ENCODE measurements at regions not wholly inside any gene's neighbourhood (a gene's known extent, or its start where the extent isn't known, plus 50 kb on each side); places are given as distances from the start of the nearest gene placed in this dataset.

GRCh38 chr4:164446516-164446915 is 307.4 kb upstream of the SMIM31 start:
- Mint-ChIP-seq H3K27ac (ENCODE audit: low read depth, unreplicated experiment) (no peak overlapping the region), H3K27me3 (ENCODE audit: insufficient read depth, unreplicated experiment) (no peaks in the 10 kb centered on the region), H3K4me3 (ENCODE audit: unreplicated experiment) (no peak overlapping the region), H3K4me1 (ENCODE audit: insufficient read depth, unreplicated experiment) (peaks cover 13% of the 10 kb centered on the region), H3K36me3 (ENCODE audit: insufficient read depth, unreplicated experiment) (no peaks in the 10 kb centered on the region), H3K9me3 (ENCODE audit: unreplicated experiment) (no peaks in the 10 kb centered on the region)
- DNase-seq (ENCODE audit: unreplicated experiment), result peak; percentile 23
- CTCF ChIA-PET, result no interaction called here
- BruUV-seq (replicated peaks), result no TSS peak
- POLR2A ChIA-PET, result no interaction called here
- intact Hi-C loops (cut with micrococcal nuclease), result no loop called here
- TF ChIP-seq CTCF (IDR thresholded peaks at IDR 0.05; ENCODE audit: unreplicated experiment), result no peak

- Mint-ChIP-seq H3K36me3 (ENCODE audit: insufficient read depth, unreplicated experiment) (no peaks in the 10 kb centered on the region), H3K9me3 (ENCODE audit: unreplicated experiment) (peaks cover 1% of the 10 kb centered on the region), H3K27ac (ENCODE audit: low read depth, unreplicated experiment) (no peak overlapping the region), H3K27me3 (ENCODE audit: insufficient read depth, unreplicated experiment) (no peaks in the 10 kb centered on the region), H3K4me3 (ENCODE audit: unreplicated experiment) (no peak overlapping the region), H3K4me1 (ENCODE audit: insufficient read depth, unreplicated experiment) (no peaks in the 10 kb centered on the region)
- ChIA-PET POLR2A (no interaction called here), CTCF (no interaction called here)
- TF ChIP-seq CTCF (IDR thresholded peaks at IDR 0.05; ENCODE audit: unreplicated experiment), result no peak
- intact Hi-C loops (cut with micrococcal nuclease), result no loop called here
- no TSS peak for BruUV-seq (replicated peaks)
- no peak for DNase-seq (ENCODE audit: unreplicated experiment)
Measured at GRCh38 chr4:164461901-164462300, 292.0 kb upstream of the SMIM31 start.

- no peak overlapping the region for H3K4me3 Mint-ChIP-seq (ENCODE audit: unreplicated experiment)
- H3K36me3 Mint-ChIP-seq (ENCODE audit: insufficient read depth, unreplicated experiment), result no peaks in the 10 kb centered on the region
- H3K9me3 Mint-ChIP-seq (ENCODE audit: unreplicated experiment), result no peaks in the 10 kb centered on the region
- H3K4me1 Mint-ChIP-seq (ENCODE audit: insufficient read depth, unreplicated experiment), result peaks cover 3% of the 10 kb centered on the region
- no peak for TF ChIP-seq CTCF (IDR thresholded peaks at IDR 0.05; ENCODE audit: unreplicated experiment)
- H3K27ac Mint-ChIP-seq (ENCODE audit: low read depth, unreplicated experiment), result no peak overlapping the region
- no peak for DNase-seq (ENCODE audit: unreplicated experiment)
- H3K27me3 Mint-ChIP-seq (ENCODE audit: insufficient read depth, unreplicated experiment), result no peaks in the 10 kb centered on the region
- intact Hi-C loops (cut with micrococcal nuclease), result no loop called here
- ChIA-PET POLR2A (no interaction called here), CTCF (no interaction called here)
- BruUV-seq (replicated peaks), result no TSS peak
Measured at GRCh38 chr4:164462471-164462870, 291.5 kb upstream of the SMIM31 start.

- Mint-ChIP-seq H3K4me3 (ENCODE audit: unreplicated experiment) (no peak overlapping the region), H3K4me1 (ENCODE audit: insufficient read depth, unreplicated experiment) (peaks cover 5% of the 10 kb centered on the region), H3K27ac (ENCODE audit: low read depth, unreplicated experiment) (no peak overlapping the region), H3K36me3 (ENCODE audit: insufficient read depth, unreplicated experiment) (no peaks in the 10 kb centered on the region), H3K27me3 (ENCODE audit: insufficient read depth, unreplicated experiment) (no peaks in the 10 kb centered on the region), H3K9me3 (ENCODE audit: unreplicated experiment) (no peaks in the 10 kb centered on the region)
- CTCF ChIA-PET, result interaction anchor here (1.1 kb wide), 1 partner anchor 14 kb away, joined by 3 read pairs; no protein-coding TSS in a partner anchor
- intact Hi-C loops (cut with micrococcal nuclease), result no loop called here
- no peak for TF ChIP-seq CTCF (IDR thresholded peaks at IDR 0.05; ENCODE audit: unreplicated experiment)
- DNase-seq (ENCODE audit: unreplicated experiment), result no peak
- BruUV-seq (replicated peaks), result no TSS peak
- POLR2A ChIA-PET, result interaction anchor here (0.7 kb wide), 1 partner anchor 20 kb away, joined by 3 read pairs; no protein-coding TSS in a partner anchor
Measured at GRCh38 chr4:164464313-164464712, 289.6 kb upstream of the SMIM31 start.

All from MCF 10A (cell line).